ENCODE measurements at regions not wholly inside any gene's neighbourhood (a gene's known extent, or its start where the extent isn't known, plus 50 kb on each side); places are given as distances from the start of the nearest gene placed in this dataset.
"Not testable (repeated sequence)": the region's sequence is repeated elsewhere in the genome, so short reads cannot be mapped to it uniquely, and the experiment has no call there.

DNA sequence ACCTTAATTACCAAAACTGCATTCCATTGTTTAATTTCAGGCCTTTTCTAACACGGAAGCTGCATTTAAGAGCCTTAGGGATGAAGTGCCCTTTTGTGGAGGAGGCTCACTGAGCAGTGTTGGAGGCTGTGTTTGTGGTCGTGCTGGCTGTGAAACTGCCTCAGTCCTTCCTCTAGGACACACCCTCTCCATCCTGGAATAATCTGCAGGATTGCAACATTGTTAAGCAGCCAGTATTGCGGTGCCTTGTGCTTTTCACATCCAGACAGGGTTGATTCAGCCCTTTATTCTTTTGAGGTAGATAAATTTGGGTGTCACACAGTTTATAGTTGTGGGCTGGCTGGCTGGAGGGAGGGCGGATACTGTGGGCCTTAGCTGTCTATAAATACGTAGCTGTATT, 141.6 kb downstream of the CDRT15L2 start:
- intact Hi-C loops (cut with DNase I; ENCODE audit: low total_unique reads) (no loop called here), in situ Hi-C loops (cut with MboI; ENCODE audit: low pct_ligation_motif_present in 1 of 4, low pct_unique_long_range_greater_than_20kb in 1 of 4, low sequenced_read_pairs in 3 of 4) (no loop called here)
- Histone ChIP-seq H3K4me1 (no peaks in the 10 kb centered on the region), H3K9me3 (no peaks in the 10 kb centered on the region), H3K36me3 (no peaks in the 10 kb centered on the region), H3K27ac (no peak overlapping the region), H3K27me3 (no peaks in the 10 kb centered on the region), H3K4me3 (no peak overlapping the region)
- 48 to 74% methylated on average over 3 to 5 of the region's 5 CpGs for WGBS, 2 donors (ENCODE audit: low coverage in 1 of 2)
- no peak for DNase-seq
- TF ChIP-seq POLR2A (IDR thresholded peaks at IDR 0.05) (no peak), POLR2AphosphoS5 (IDR thresholded peaks at IDR 0.05) (no peak), EP300 (IDR thresholded peaks at IDR 0.05; ENCODE audit: low read depth) (no peak)
- TF ChIP-seq, protein P1, sequence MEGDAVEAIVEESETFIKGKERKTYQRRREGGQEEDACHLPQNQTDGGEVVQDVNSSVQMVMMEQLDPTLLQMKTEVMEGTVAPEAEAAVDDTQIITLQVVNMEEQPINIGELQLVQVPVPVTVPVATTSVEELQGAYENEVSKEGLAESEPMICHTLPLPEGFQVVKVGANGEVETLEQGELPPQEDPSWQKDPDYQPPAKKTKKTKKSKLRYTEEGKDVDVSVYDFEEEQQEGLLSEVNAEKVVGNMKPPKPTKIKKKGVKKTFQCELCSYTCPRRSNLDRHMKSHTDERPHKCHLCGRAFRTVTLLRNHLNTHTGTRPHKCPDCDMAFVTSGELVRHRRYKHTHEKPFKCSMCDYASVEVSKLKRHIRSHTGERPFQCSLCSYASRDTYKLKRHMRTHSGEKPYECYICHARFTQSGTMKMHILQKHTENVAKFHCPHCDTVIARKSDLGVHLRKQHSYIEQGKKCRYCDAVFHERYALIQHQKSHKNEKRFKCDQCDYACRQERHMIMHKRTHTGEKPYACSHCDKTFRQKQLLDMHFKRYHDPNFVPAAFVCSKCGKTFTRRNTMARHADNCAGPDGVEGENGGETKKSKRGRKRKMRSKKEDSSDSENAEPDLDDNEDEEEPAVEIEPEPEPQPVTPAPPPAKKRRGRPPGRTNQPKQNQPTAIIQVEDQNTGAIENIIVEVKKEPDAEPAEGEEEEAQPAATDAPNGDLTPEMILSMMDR (IDR thresholded peaks at IDR 0.05), result no peak

DNA sequence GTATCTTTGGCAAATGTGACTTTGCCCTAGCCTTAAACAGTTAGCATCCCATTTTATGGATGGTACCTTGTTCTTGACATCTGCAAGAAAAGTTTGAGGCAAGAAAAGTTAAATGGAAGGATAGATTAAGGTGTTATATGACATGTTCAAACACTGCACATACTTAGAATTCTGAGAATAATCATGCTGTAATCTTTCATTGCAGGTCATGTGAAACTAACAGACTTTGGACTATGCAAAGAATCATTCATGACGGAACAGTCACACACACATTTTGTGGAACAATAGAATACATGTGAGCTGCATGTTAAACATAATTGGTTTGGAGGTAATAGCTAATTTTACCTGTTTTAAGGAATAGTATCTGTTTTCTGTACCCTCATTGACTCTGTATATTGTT, 144.9 kb downstream of the CDRT15L2 start:
- H3K27me3 ChIP-seq; H3K9me3 ChIP-seq; in situ Hi-C loops (cut with MboI; ENCODE audit: low pct_ligation_motif_present in 1 of 4, low pct_unique_long_range_greater_than_20kb in 1 of 4, low sequenced_read_pairs in 3 of 4); H3K36me3 ChIP-seq; DNase-seq; H3K4me3 ChIP-seq; H3K27ac ChIP-seq; intact Hi-C loops (cut with DNase I; ENCODE audit: low total_unique reads); H3K4me1 ChIP-seq: not testable (repeated sequence)
- 53 to 75% methylated on average over 1 of the region's 1 CpG for WGBS, 2 donors (ENCODE audit: low coverage in 1 of 2)

DNA sequence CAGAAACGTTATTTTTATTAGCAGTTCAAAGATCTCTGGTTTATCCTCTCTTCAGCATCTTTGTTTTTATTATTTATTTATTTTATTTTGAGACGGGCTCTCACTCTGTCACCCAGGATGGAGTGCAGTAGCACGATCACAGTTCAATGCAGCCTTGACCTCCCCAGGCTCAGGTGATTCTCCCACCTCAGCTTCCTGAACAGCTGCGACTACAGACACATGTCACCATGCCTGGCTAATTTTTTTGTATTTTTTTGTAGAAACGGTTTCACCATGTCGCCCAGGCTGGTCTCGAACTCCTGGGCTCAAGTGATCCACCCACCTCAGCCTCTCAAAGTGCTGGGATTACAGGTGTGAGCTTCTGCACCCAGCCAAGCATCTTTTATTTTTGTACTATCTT, 147.7 kb downstream of the CDRT15L2 start:
- H3K9me3 ChIP-seq; in situ Hi-C loops (cut with MboI; ENCODE audit: low pct_ligation_motif_present in 1 of 4, low pct_unique_long_range_greater_than_20kb in 1 of 4, low sequenced_read_pairs in 3 of 4); intact Hi-C loops (cut with DNase I; ENCODE audit: low total_unique reads); H3K27ac ChIP-seq; DNase-seq; H3K27me3 ChIP-seq; H3K36me3 ChIP-seq; H3K4me3 ChIP-seq; H3K4me1 ChIP-seq: not testable (repeated sequence)
- 68 to 75% methylated on average over 4 to 7 of the region's 7 CpGs for WGBS, 2 donors (ENCODE audit: low coverage in 1 of 2)

DNA sequence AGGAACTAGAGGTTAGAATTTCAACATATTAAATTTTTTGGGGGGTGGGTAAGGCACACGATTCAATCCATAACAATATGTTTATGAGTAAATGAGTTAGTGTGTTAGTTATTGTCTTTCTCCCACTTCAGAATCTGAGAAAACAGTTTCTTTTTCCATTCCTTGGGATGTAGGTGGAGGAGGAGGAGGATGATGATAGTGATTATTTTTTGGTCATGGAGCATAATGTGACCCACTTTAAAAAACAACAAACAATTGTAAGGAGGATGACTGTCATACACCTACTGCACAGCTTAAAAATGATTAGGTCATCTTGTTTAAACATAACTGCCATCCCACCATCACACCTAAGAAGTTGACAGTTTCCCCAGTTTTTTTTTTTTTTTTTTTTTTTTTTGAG, 148.7 kb downstream of the CDRT15L2 start:
- intact Hi-C loops (cut with DNase I; ENCODE audit: low total_unique reads) (no loop called here), in situ Hi-C loops (cut with MboI; ENCODE audit: low pct_ligation_motif_present in 1 of 4, low pct_unique_long_range_greater_than_20kb in 1 of 4, low sequenced_read_pairs in 3 of 4) (no loop called here)
- Histone ChIP-seq H3K36me3 (no peaks in the 10 kb centered on the region), H3K4me1 (no peaks in the 10 kb centered on the region), H3K9me3 (no peaks in the 10 kb centered on the region), H3K4me3 (no peak overlapping the region), H3K27ac (no peak overlapping the region), H3K27me3 (no peaks in the 10 kb centered on the region)
- TF ChIP-seq, protein P1 (IDR thresholded peaks at IDR 0.05), result no peak
- TF ChIP-seq POLR2A (IDR thresholded peaks at IDR 0.05) (no peak), POLR2AphosphoS5 (IDR thresholded peaks at IDR 0.05) (no peak), EP300 (IDR thresholded peaks at IDR 0.05; ENCODE audit: low read depth) (no peak)
- DNase-seq, result no peak
- WGBS, 2 donors (ENCODE audit: low coverage in 1 of 2), result 67 to 81% methylated on average over 1 of the region's 1 CpG

DNA sequence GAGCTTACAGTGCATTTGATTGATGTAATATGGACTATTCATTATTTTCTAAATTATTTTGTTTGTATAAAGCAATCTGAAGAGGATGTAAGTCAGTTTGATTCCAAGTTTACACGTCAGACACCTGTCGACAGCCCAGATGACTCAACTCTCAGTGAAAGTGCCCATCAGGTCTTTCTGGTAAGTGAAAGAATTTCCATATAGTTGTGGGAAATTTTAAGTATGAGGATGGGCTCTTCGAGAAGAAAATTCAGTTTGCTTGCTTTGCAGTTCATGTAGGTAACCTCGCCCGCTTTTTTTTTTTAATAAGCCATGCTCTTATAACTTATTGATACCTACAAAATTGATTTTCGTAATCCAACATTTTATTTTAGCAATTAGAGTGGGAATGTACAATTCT, 151.6 kb downstream of the CDRT15L2 start:
- H3K27me3 ChIP-seq; H3K27ac ChIP-seq; intact Hi-C loops (cut with DNase I; ENCODE audit: low total_unique reads); H3K9me3 ChIP-seq; H3K4me3 ChIP-seq; DNase-seq; H3K4me1 ChIP-seq; H3K36me3 ChIP-seq; in situ Hi-C loops (cut with MboI; ENCODE audit: low pct_ligation_motif_present in 1 of 4, low pct_unique_long_range_greater_than_20kb in 1 of 4, low sequenced_read_pairs in 3 of 4): not testable (repeated sequence)
- 75 to 79% methylated on average over 6 of the region's 6 CpGs for WGBS, 2 donors (ENCODE audit: low coverage in 1 of 2)

DNA sequence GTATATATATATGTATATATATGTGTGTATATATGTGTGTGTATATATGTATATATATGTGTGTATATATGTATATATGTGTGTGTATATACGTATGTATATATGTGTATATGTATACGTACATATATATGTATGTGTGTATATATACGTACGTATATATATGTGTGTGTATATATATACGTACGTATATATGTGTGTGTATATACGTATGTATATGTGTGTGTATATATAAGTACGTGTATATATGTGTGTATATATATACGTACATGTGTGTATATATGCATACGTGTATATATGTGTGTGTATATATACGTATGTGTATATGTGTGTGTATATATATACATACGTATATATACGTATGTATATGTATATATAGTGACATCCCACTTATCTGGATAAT, 154.4 kb downstream of the CDRT15L2 start:
- in situ Hi-C loops (cut with MboI; ENCODE audit: low pct_ligation_motif_present in 1 of 4, low pct_unique_long_range_greater_than_20kb in 1 of 4, low sequenced_read_pairs in 3 of 4), result no loop called here
- WGBS, 2 donors (ENCODE audit: low coverage in 1 of 2), result 92 to 93% methylated on average over 13 of the region's 13 CpGs
- no peak for DNase-seq

More for the DNA sequence above, 154.4 kb downstream of the CDRT15L2 start:
- intact Hi-C loops (cut with DNase I; ENCODE audit: low total_unique reads), result no loop called here
- no peak overlapping the region for H3K4me3 ChIP-seq
- H3K27ac ChIP-seq, result no peak overlapping the region
- H3K27me3 ChIP-seq, result no peaks in the 10 kb centered on the region
- TF ChIP-seq, protein P1 (IDR thresholded peaks at IDR 0.05), result no peak
- TF ChIP-seq EP300 (IDR thresholded peaks at IDR 0.05; ENCODE audit: low read depth), result no peak
- TF ChIP-seq POLR2A (IDR thresholded peaks at IDR 0.05), result no peak
- no peak for TF ChIP-seq POLR2AphosphoS5 (IDR thresholded peaks at IDR 0.05)
- H3K4me1 ChIP-seq, result no peaks in the 10 kb centered on the region
- no peaks in the 10 kb centered on the region for H3K9me3 ChIP-seq
- H3K36me3 ChIP-seq, result no peaks in the 10 kb centered on the region

Data from transverse colon (tissue), 4 donors.